HG02884 (cell line): ENCODE measurements at regions not wholly inside any gene's neighbourhood (a gene's known extent, or its start where the extent isn't known, plus 50 kb on each side); places are given as distances from the start of the nearest gene placed in this dataset.

Experiments
- ATAC-seq: cut with Tn5 transposase; IDR thresholded peaks from one replicate; pipeline ENCODE4 v1.9.1; 2021; ENCODE audit warnings: mild to moderate bottlenecking, moderate library complexity; ENCODE audit not compliant: unreplicated experiment

GRCh38 chr9:107704774-107705173 is 215.2 kb upstream of the KLF4 start:
- ATAC-seq = no peak

GRCh38 chr9:107703651-107704050 is 214.1 kb upstream of the KLF4 start:
- ATAC-seq = no peak

DNA sequence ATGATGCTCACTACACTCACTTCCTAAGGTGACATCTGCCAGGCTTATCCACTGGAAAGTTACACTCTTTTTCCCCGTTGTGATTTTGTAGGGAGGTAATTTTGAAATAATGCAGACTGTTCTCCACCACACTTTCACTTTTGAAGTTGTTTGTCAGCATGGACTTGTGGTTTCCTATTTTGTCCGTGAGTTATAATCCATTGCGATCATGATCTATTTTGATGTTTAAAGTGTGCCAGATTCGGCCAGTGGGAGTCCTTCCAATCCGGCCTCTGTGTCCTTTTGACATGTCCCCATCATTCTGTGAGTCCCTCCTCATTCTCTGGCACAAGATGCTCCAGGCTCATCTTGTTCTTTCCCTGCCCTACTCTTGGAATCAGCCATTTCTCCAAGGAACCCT is 211.3 kb upstream of the KLF4 start:
- no peak for ATAC-seq

GRCh38 chr9:107699231-107699630 is 209.7 kb upstream of the KLF4 start:
- no peak for ATAC-seq

DNA sequence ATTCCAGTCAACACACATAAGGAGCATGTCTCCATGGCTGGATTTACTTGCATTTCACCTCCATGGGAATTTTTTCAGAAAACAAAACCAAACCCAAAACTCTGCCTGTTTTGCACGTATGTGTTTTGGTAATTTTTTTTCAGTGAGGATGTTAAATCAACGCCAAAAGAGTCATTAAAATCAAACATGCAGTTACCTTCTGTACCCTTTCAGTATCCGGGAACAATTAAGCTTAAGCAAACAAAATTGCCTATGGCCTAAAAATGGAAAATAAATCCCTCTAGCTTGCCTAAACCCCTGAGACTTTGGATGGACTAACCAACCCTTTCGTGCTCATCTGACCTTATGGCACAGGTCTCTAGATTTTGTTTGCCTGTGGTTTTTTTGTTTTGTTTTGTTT is 209.2 kb upstream of the KLF4 start:
- ATAC-seq = no peak

GRCh38 chr9:107696302-107696701 is 206.7 kb upstream of the KLF4 start:
- no peak for ATAC-seq

- ATAC-seq = no peak
Observed at GRCh38 chr9:107694390-107694789, 204.8 kb upstream of the KLF4 start.

DNA sequence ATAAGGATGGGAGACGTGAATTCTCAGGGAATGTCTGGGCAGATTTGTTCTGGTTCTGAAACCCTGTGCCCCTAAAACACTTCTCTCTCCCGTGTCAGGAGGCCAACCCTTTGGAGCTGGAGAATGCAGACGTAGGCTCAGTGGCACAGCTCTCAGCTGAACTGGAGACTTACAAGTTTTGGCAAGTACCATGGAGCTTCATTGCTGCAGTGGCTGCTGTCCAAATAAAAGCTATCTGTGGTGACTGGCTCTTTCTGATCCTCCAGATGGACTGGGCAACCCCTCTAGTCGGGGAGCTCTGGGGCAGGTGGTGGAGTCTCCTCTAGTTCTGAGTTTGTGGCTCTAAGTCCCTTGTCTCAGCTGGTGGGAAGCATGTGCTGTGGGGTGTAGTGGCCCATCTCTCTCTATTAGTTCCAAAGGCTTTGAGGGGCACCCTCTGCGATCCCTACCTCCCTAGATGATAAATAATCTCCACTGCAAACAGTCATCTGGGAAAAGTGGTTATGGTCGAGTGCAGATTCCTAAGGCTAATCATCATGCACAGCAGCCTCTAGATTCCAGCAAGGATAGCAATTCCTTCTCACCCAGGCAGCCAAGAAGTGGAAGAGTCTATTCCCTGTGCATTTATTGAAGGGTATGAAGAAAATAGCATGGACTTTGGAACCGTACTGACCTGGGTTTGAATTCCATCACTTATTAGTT is 204.2 kb upstream of the KLF4 start:
- no peak for ATAC-seq

GRCh38 chr9:107691664-107692063 is 202.1 kb upstream of the KLF4 start:
- no peak for ATAC-seq

GRCh38 chr9:107690021-107690420 is 200.5 kb upstream of the KLF4 start:
- no peak for ATAC-seq

DNA sequence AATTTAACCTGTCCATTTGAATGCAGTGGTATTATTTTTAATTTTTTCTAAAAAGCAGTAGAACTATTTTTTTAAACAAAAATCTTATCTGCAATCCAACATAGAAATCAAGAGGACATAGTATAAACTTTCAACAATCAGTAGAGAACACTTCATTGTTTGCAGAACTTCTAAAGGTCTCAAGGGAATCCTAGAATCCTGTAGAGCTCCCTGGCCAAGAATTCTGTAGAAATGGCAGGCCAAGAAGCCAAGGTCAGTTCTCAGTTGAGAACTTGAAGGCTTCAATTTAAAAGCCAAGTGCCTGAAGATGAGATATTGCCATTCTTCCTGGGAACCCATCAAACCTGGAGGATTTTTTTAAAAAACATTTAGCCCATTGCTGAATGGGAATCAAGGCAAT is 199.2 kb upstream of the KLF4 start:
- ATAC-seq = no peak

- no peak for ATAC-seq
Observed at GRCh38 chr9:107685901-107686300, 196.3 kb upstream of the KLF4 start.

GRCh38 chr9:107685376-107685775 is 195.8 kb upstream of the KLF4 start:
- ATAC-seq = no peak

- no peak for ATAC-seq
Observed at GRCh38 chr9:107684224-107684623, 194.7 kb upstream of the KLF4 start.

- no peak for ATAC-seq
Observed at GRCh38 chr9:107683566-107683965, 194.0 kb upstream of the KLF4 start.

DNA sequence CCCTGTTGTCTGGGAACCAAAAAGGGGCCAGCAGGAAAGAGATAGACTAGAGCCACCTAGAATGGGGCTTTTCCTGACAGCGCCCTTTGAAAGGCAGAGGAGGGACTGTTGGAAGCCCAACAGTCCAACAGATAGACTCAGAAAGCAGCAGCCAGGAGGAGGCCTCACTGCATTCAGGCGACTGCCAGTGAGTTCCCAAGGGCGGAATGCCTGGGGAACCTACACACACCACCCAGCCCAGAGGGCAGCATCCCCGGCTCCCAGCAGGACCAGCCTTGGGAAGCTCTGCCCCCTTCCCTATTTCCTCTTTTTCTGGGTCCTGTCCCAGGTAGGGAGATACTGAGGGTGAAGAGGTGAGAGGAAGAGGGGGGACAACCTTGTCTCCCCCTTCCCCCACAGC is 192.4 kb upstream of the KLF4 start:
- no peak for ATAC-seq

DNA sequence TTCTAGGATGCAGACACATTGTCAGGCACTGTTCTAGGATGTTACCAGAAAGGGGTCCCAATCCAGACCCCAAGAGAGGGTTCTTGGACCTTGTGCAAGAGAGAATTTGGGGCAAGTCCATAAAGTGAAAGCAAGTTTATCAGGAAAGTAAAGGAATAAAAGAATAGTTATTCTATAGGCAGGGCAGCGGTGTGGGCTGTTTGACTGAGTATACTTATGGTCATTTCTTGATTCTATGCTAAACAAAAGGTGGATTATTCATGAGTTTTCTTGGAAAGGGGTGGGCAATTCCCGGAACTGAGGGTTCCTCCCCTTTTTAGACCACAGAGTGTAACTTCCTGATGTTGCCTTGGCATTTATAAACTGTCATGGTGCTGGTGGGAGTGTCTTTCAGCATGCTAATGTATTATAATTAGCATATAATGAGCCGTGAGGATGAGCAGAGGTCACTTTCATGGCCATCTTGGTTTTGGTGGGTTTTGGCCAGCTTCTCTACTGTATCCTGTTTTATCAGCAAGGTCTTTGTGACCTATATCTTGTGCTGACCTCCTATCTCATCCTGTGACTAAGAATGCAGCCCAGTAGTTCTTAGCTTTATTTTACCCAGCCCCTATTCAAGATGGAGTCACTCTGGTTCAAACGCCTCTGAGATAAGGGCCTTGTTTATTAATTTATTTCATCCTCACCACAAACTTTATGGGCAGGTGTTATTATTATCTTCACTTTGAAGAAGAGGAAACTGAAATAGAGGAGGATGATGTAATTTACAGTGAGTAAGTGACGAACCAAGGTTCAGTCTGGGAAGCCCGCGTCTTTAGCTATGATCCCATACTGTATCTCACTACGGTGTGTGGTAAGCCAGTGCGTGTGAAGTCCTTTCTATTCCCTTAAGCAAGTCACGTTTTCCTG is 186.0 kb upstream of the KLF4 start:
- ATAC-seq = no peak

GRCh38 chr9:107674721-107675277 is 185.2 kb upstream of the KLF4 start:
- ATAC-seq = no peak

GRCh38 chr9:107673861-107674720 is 184.5 kb upstream of the KLF4 start:
- no peak for ATAC-seq

- ATAC-seq = no peak
Observed at GRCh38 chr9:107671588-107671987, 182.0 kb upstream of the KLF4 start.

DNA sequence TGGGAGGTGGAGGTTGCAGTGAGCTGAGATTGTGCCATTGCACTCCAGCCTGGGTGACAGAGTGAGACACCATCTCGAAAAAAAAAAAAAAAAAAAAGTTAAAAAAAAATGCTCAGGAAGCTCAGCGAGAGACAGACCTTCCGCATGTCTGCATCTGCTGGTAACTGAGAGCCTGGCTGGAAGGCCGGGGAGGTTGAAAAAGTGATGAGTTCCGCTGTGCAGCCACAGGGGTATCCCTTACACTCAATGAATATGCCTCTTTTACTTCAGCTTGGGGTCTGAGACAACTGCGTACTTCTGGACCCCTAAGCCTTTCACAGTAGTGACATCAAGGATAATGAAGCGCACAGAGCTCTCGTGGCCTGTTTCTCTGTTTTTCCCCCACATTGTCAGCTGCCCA is 179.9 kb upstream of the KLF4 start:
- no peak for ATAC-seq
